GM23248 (cell line): ENCODE measurements at regions not wholly inside any gene's neighbourhood (a gene's known extent, or its start where the extent isn't known, plus 50 kb on each side); places are given as distances from the start of the nearest gene placed in this dataset.
A peak's percentile ranks its signal among the peaks of the same experiment; 100 is the strongest.

Experiments
- DNase-seq: peaks from one replicate; pipeline ENCODE4 v3.0.0-alpha.2; 2015
- H2AFZ ChIP-seq: fragments of 200-600 bp; sonication (generic); 2 replicates; pipeline ENCODE4 v1.6.1; 2016; ENCODE audit warnings: antibody characterized with exemption
- H3F3A ChIP-seq: fragments of 200-600 bp; sonication (generic); 2 replicates; pipeline ENCODE4 v1.6.1; 2016; ENCODE audit warnings: mild to moderate bottlenecking, antibody characterized with exemption, mixed run types; ENCODE audit not compliant: insufficient read depth
- H3K27ac ChIP-seq: fragments of 200-600 bp; sonication (generic); 2 replicates; pipeline ENCODE4 v1.5.1; 2016; ENCODE audit warnings: mild to moderate bottlenecking
- H3K27me3 ChIP-seq: fragments of 200-600 bp; sonication (generic); replicated peaks from 2 replicates; pipeline ENCODE4 v1.6.1; 2016; ENCODE audit warnings: mild to moderate bottlenecking; ENCODE audit not compliant: insufficient read depth
- H3K36me3 ChIP-seq: fragments of 200-600 bp; sonication (generic); 2 replicates; pipeline ENCODE4 v1.6.1; 2016; ENCODE audit warnings: low read depth, mild to moderate bottlenecking
- H3K4me1 ChIP-seq: fragments of 200-600 bp; sonication (generic); 2 replicates; pipeline ENCODE4 v1.6.1; 2016; ENCODE audit warnings: mild to moderate bottlenecking; ENCODE audit not compliant: insufficient read depth
- H3K4me2 ChIP-seq: fragments of 200-600 bp; sonication (generic); one replicate; pipeline ENCODE4 v1.6.1; 2016; ENCODE audit warnings: mild to moderate bottlenecking; ENCODE audit not compliant: unreplicated experiment
- H3K4me3 ChIP-seq: fragments of 200-600 bp; sonication (generic); 2 replicates; pipeline ENCODE4 v1.5.1; 2016; ENCODE audit warnings: mild to moderate bottlenecking
- H3K79me2 ChIP-seq: fragments of 200-600 bp; sonication (generic); 2 replicates; pipeline ENCODE4 v1.6.1; 2016; ENCODE audit warnings: mild to moderate bottlenecking; ENCODE audit not compliant: insufficient read depth
- H3K9ac ChIP-seq: fragments of 200-600 bp; sonication (generic); 2 replicates; pipeline ENCODE4 v1.6.1; 2016; ENCODE audit warnings: mild to moderate bottlenecking
- H3K9me2 ChIP-seq: fragments of 200-600 bp; sonication (generic); 2 replicates; pipeline ENCODE4 v1.6.1; 2016; ENCODE audit warnings: mixed run types, mild to moderate bottlenecking, moderate library complexity; ENCODE audit not compliant: insufficient read depth
- H3K9me3 ChIP-seq: fragments of 200-600 bp; sonication (generic); one replicate; pipeline ENCODE4 v1.6.1; 2017; ENCODE audit warnings: low read depth
- H4K20me1 ChIP-seq: fragments of 200-600 bp; sonication (generic); 2 replicates; pipeline ENCODE4 v1.6.0; 2016; ENCODE audit not compliant: insufficient read depth
- EZH2 ChIP-seq: fragments of 200-600 bp; sonication (generic); IDR thresholded peaks from 2 replicates; pipeline ENCODE4 v1.6.1; 2018; ENCODE audit warnings: antibody characterized with exemption, mild to moderate bottlenecking; ENCODE audit not compliant: insufficient read depth, poor library complexity, severe bottlenecking
- EZH2phosphoT487 ChIP-seq: fragments of 200-600 bp; sonication (generic); IDR thresholded peaks from 2 replicates; pipeline ENCODE4 v1.6.1; 2018; ENCODE audit warnings: antibody characterized with exemption, moderate library complexity, mild to moderate bottlenecking, low read depth; ENCODE audit not compliant: insufficient read depth
- WGBS, 2 experiments: methylation state at CpG; one replicate each; pipeline ENCODE4 v1.1.6; 2015 to 2017; ENCODE audit warnings: low lambda C conversion rate in 2 of 2, low coverage in 1 of 2; ENCODE audit errors: missing lambda C conversion rate in 2 of 2; 5-methylcytosine and 5-hydroxymethylcytosine counted together
- in situ Hi-C: fragments of 300-500 bp; cut with MboI; formaldehyde crosslinking; loops from 2 replicates; pipeline ENCODE4 v1.15.0; 2020

DNA sequence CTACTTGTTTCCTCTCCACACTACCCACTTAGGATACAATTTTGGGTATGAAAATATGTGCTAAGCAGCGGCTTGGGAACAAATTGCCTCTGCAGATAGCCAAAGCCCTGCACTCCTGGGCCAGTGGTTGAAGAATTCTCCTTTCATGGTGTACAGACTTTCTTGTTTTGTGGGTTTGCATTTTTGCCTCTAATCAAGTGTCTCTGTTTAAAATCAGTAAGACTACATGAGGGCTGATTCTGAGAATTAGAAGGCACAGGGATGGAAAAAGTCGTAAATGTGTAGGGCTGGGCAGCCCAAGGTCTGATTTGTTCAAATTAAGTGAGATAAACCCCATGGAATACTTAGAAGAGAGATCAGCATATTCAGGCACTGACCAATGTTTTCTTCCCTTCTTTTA, 103.7 kb upstream of the CD180 start:
- H3K9ac ChIP-seq, result no peak overlapping the region
- H3K36me3 ChIP-seq, result no peaks in the 10 kb centered on the region
- 75 to 90% methylated on average over 2 of the region's 2 CpGs for WGBS, 2 experiments
- H3K9me3 ChIP-seq, result no peaks in the 10 kb centered on the region
- peaks cover 67% of the 10 kb centered on the region for H3F3A ChIP-seq
- no peaks in the 10 kb centered on the region for H4K20me1 ChIP-seq
- TF ChIP-seq EZH2, result no peak
- TF ChIP-seq EZH2phosphoT487, result no peak
- H3K4me1 ChIP-seq, result peaks cover 58% of the 10 kb centered on the region
- H2AFZ ChIP-seq, result no peak overlapping the region
- in situ Hi-C loops, result no loop called here
- H3K79me2 ChIP-seq, result no peaks in the 10 kb centered on the region
- no peaks in the 10 kb centered on the region for H3K9me2 ChIP-seq
- 0 out of 2 replicates have a peak, but pooled peaks cover 5% of the 10 kb centered on the region for H3K27me3 ChIP-seq
- peak overlapping the region; percentile 21 for H3K4me2 ChIP-seq
- H3K27ac ChIP-seq, result no peak overlapping the region
- DNase-seq, result no peak
- H3K4me3 ChIP-seq, result no peak overlapping the region

- Histone ChIP-seq H3K4me3 (no peak overlapping the region), H3K9ac (no peak overlapping the region), H3K4me2 (peak overlapping the region; percentile 21), H3F3A (peaks cover 56% of the 10 kb centered on the region), H3K9me3 (no peaks in the 10 kb centered on the region), H3K9me2 (no peaks in the 10 kb centered on the region), H2AFZ (no peak overlapping the region), H3K27me3 (0 out of 2 replicates have a peak, but pooled peaks cover 5% of the 10 kb centered on the region), H3K36me3 (no peaks in the 10 kb centered on the region), H3K27ac (0 out of 2 replicates have a peak overlapping the region, but pooled peaks have one; percentile 19), H4K20me1 (no peaks in the 10 kb centered on the region), H3K79me2 (no peaks in the 10 kb centered on the region), H3K4me1 (peaks cover 48% of the 10 kb centered on the region)
- TF ChIP-seq EZH2phosphoT487 (peak; percentile 94), EZH2 (no peak)
- in situ Hi-C loops, result no loop called here
- 27 to 47% methylated on average over 2 of the region's 2 CpGs for WGBS, 2 experiments
- peak; percentile 66 for DNase-seq
These were observed 102.7 kb upstream of the CD180 start for GRCh38 chr5:67299231-67299735.

DNA sequence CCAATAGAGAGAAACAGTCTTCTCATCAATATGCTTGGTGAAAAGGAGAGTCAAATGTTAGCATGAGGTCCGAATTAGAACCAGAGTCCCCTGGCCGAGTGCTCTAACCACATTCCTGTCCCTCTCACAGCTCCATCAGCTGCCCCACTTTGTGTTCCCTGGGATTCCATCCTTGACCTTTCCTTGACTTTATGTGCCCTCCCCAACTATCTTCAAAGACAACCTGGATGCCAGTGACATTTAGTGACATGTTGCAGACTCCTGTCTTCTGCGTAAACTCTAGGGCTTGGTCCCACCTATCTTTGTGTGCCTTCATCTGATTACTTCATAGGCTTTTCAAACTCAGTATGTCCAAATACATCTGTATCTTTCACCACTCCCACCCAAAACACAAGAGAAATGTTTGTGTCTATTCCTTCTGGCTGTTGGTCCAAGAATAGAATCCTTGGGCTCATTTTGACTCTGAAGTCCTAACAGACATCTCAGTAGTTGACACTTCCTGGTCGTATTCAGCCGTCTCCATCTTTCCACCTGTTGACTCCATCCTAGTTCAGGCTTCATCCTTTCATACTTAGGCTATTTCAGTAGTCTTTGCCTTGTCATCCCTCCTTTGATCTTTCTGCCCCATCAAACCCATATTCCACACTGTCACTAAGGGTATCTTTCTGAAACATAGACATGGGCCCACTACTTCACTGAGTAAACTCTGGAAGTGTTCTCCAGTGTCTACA, 101.4 kb upstream of the CD180 start:
- Histone ChIP-seq H3K79me2 (no peaks in the 10 kb centered on the region), H3K9me3 (no peaks in the 10 kb centered on the region), H3F3A (peaks cover 43% of the 10 kb centered on the region), H4K20me1 (no peaks in the 10 kb centered on the region), H3K4me3 (no peak overlapping the region), H3K4me2 (no peak overlapping the region), H2AFZ (no peak overlapping the region), H3K36me3 (no peaks in the 10 kb centered on the region), H3K9me2 (no peaks in the 10 kb centered on the region), H3K27ac (no peak overlapping the region), H3K4me1 (peaks cover 34% of the 10 kb centered on the region), H3K27me3 (0 out of 2 replicates have a peak, but pooled peaks cover 11% of the 10 kb centered on the region), H3K9ac (no peak overlapping the region)
- in situ Hi-C loops, result no loop called here
- no peak for DNase-seq
- WGBS, 2 experiments, result 92 to 96% methylated on average over 5 of the region's 5 CpGs
- TF ChIP-seq EZH2phosphoT487 (no peak), EZH2 (no peak)

GRCh38 chr5:67297376-67297775, 100.8 kb upstream of the CD180 start:
- Histone ChIP-seq H3K9me2 (no peaks in the 10 kb centered on the region), H3K27ac (no peak overlapping the region), H3K4me1 (peaks cover 33% of the 10 kb centered on the region), H3K36me3 (no peaks in the 10 kb centered on the region), H3K79me2 (no peaks in the 10 kb centered on the region), H4K20me1 (no peaks in the 10 kb centered on the region), H3K4me3 (no peak overlapping the region), H3K4me2 (no peak overlapping the region), H3K9ac (no peak overlapping the region), H3K9me3 (no peaks in the 10 kb centered on the region), H3F3A (peaks cover 37% of the 10 kb centered on the region), H2AFZ (no peak overlapping the region), H3K27me3 (0 out of 2 replicates have a peak, but pooled peaks cover 11% of the 10 kb centered on the region)
- 47 to 49% methylated on average over 4 of the region's 4 CpGs for WGBS, 2 experiments
- TF ChIP-seq EZH2 (no peak), EZH2phosphoT487 (no peak)
- DNase-seq, result no peak
- in situ Hi-C loops, result no loop called here
